ENCODE measurements at regions not wholly inside any gene's neighbourhood (a gene's known extent, or its start where the extent isn't known, plus 50 kb on each side); places are given as distances from the start of the nearest gene placed in this dataset.
A peak's percentile ranks its signal among the peaks of the same experiment; 100 is the strongest.

- no peak for ATAC-seq (ENCODE audit: poor library complexity)
- peak in 1 of 14 experiments; percentile 9 for DNase-seq
- ChIA-PET POLR2A (no interaction called here), CTCF (no interaction called here)
- Histone ChIP-seq H3K9me3 (ENCODE audit: control insufficient read depth in 1 of 2, insufficient read depth in 1 of 2, low read length in 2 of 2) (peaks cover 0 to 4% of the 10 kb centered on the region in 2 experiments), H3K36me3 (ENCODE audit: insufficient read depth, low read length) (no peaks in the 10 kb centered on the region), H3K27ac (ENCODE audit: low read depth in 1 of 2, low read length in 2 of 2) (no peak overlapping the region), H3K4me3 (ENCODE audit: low read length) (no peak overlapping the region), H3K4me1 (ENCODE audit: insufficient read depth, low read length) (no peaks in the 10 kb centered on the region), H3K27me3 (ENCODE audit: control insufficient read depth in 1 of 2, insufficient read depth in 2 of 2, low read length in 2 of 2) (no peaks in the 10 kb centered on the region)
- Mint-ChIP-seq H3K4me1 (ENCODE audit: low read depth) (no peaks in the 10 kb centered on the region), H3K27me3 (no peaks in the 10 kb centered on the region), H3K27ac (no peak overlapping the region), H3K36me3 (ENCODE audit: low read depth) (no peaks in the 10 kb centered on the region), H3K4me3 (no peak overlapping the region), H3K9me3 (no peaks in the 10 kb centered on the region)
- TF ChIP-seq, protein P1, sequence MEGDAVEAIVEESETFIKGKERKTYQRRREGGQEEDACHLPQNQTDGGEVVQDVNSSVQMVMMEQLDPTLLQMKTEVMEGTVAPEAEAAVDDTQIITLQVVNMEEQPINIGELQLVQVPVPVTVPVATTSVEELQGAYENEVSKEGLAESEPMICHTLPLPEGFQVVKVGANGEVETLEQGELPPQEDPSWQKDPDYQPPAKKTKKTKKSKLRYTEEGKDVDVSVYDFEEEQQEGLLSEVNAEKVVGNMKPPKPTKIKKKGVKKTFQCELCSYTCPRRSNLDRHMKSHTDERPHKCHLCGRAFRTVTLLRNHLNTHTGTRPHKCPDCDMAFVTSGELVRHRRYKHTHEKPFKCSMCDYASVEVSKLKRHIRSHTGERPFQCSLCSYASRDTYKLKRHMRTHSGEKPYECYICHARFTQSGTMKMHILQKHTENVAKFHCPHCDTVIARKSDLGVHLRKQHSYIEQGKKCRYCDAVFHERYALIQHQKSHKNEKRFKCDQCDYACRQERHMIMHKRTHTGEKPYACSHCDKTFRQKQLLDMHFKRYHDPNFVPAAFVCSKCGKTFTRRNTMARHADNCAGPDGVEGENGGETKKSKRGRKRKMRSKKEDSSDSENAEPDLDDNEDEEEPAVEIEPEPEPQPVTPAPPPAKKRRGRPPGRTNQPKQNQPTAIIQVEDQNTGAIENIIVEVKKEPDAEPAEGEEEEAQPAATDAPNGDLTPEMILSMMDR (IDR thresholded peaks at IDR 0.05): peak; percentile 17
- intact Hi-C loops (cut with DNase I, micrococcal nuclease): no loop called here
Observed at GRCh38 chr3:161851941-161852566, 355.4 kb downstream of the OTOL1 start.

DNA sequence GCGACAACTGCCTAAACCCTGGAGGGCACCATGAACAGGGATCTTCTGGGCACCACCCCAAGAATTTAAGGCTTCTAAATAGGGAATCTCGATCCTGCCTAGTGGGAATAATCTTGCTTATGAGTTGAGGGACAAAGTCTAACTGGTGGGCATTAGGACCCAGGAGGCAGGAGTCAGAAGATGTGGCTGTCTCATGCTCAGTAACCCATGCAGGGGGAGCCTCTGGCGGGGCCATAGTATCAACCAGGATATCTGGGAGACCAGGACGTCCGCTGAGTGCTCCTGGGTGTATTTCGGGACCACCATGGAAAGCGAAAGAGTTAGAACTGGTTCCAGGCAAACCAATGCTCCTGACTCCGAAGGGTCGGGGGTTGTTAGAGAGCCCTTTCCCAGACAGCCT is 356.1 kb downstream of the OTOL1 start:
- Histone ChIP-seq H3K27me3 (ENCODE audit: control insufficient read depth in 1 of 2, insufficient read depth in 2 of 2, low read length in 2 of 2) (no peaks in the 10 kb centered on the region), H3K36me3 (ENCODE audit: insufficient read depth, low read length) (no peaks in the 10 kb centered on the region), H3K4me1 (ENCODE audit: insufficient read depth, low read length) (no peaks in the 10 kb centered on the region), H3K4me3 (ENCODE audit: low read length) (no peak overlapping the region), H3K27ac (ENCODE audit: low read depth in 1 of 2, low read length in 2 of 2) (no peak overlapping the region), H3K9me3 (ENCODE audit: control insufficient read depth in 1 of 2, insufficient read depth in 1 of 2, low read length in 2 of 2) (peaks cover 0 to 4% of the 10 kb centered on the region in 2 experiments)
- intact Hi-C loops (cut with DNase I, micrococcal nuclease): no loop called here
- Mint-ChIP-seq H3K36me3 (ENCODE audit: low read depth) (no peaks in the 10 kb centered on the region), H3K4me3 (no peak overlapping the region), H3K27ac (no peak overlapping the region), H3K27me3 (no peaks in the 10 kb centered on the region), H3K4me1 (ENCODE audit: low read depth) (no peaks in the 10 kb centered on the region), H3K9me3 (no peaks in the 10 kb centered on the region)
- ChIA-PET POLR2A (no interaction called here), CTCF (no interaction called here)
- no peak for DNase-seq
- ATAC-seq (ENCODE audit: poor library complexity): no peak
- TF ChIP-seq, protein P1 (IDR thresholded peaks at IDR 0.05): no peak

GRCh38 chr3:161854232-161854771 is 357.7 kb downstream of the OTOL1 start:
- ChIA-PET CTCF (no interaction called here), POLR2A (interaction anchor here (0.8 kb wide), 1 partner anchor 10 kb away, joined by 3 read pairs; no protein-coding TSS in a partner anchor)
- TF ChIP-seq, protein P1 (IDR thresholded peaks at IDR 0.05): no peak
- intact Hi-C loops (cut with DNase I, micrococcal nuclease): no loop called here
- Mint-ChIP-seq H3K9me3 (no peaks in the 10 kb centered on the region), H3K4me3 (no peak overlapping the region), H3K27me3 (no peaks in the 10 kb centered on the region), H3K27ac (no peak overlapping the region), H3K4me1 (ENCODE audit: low read depth) (no peaks in the 10 kb centered on the region), H3K36me3 (ENCODE audit: low read depth) (no peaks in the 10 kb centered on the region)
- no peaks in the 10 kb centered on the region for H3K4me1 ChIP-seq (ENCODE audit: insufficient read depth, low read length)
- H3K36me3 ChIP-seq (ENCODE audit: insufficient read depth, low read length): no peaks in the 10 kb centered on the region
- H3K27me3 ChIP-seq (ENCODE audit: control insufficient read depth in 1 of 2, insufficient read depth in 2 of 2, low read length in 2 of 2): no peaks in the 10 kb centered on the region
- no peak overlapping the region for H3K4me3 ChIP-seq (ENCODE audit: low read length)
- H3K27ac ChIP-seq (ENCODE audit: low read depth in 1 of 2, low read length in 2 of 2): no peak overlapping the region
- no peak for ATAC-seq (ENCODE audit: poor library complexity)
- peak in 2 of 14 experiments; percentile 9 to 23 for DNase-seq
- peaks cover 0 to 4% of the 10 kb centered on the region in 2 experiments for H3K9me3 ChIP-seq (ENCODE audit: control insufficient read depth in 1 of 2, insufficient read depth in 1 of 2, low read length in 2 of 2)

Measured in CD4-positive, alpha-beta T cell (primary cell).